ENCODE measurements at regions not wholly inside any gene's neighbourhood (a gene's known extent, or its start where the extent isn't known, plus 50 kb on each side); places are given as distances from the start of the nearest gene placed in this dataset.
"Not testable (repeated sequence)": the region's sequence is repeated elsewhere in the genome, so short reads cannot be mapped to it uniquely, and the experiment has no call there.

DNA sequence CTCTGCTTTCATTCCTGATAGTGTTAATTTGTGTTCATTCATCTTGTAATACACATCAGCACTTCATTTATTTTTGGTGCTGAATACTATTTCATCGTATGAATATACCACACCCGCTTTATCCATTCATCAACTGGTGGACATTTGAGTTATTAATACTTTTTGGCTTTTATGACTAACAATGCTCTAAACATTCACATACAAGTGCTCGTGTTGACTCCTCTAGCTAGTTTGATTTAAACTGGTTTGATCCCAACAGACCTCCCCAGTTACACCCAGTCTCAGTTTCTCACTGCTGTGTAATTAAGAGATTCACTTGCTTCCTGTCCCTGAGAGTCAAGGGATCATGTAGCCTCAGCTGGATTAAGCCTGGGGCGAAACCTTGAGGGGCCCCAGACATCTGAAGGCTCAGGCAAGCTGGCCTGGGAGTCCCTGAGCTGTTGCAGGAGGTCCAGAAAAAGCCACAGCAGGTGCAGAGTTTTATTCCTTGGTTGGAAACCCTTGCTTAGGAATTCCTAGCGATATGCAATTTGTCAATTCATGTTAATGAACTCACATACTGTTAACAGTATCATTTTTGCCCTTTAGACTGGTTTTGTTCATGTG is 52.8 kb upstream of the CLDN24 start:
- no peak for DNase-seq

DNA sequence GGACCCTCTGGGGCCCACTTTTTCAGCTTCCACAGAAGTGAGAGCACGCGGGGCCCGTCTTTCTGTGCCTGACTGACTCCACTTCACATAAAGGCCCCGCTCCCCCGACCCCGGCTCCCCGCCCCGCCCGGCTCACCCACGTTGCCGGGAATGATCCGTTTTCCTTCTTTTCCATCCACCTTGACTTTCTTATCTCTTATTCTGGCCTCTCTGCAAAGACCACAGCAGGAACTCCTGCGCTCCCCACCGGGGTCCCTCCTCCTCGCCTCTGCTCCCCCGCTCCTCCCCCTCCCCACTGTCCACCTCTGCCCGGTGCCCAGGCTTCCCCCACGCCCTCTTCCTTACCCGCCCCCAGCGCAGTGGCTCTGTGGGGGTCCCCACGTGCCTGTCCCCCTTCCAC is 54.2 kb upstream of the CLDN24 start:
- DNase-seq = no peak

DNA sequence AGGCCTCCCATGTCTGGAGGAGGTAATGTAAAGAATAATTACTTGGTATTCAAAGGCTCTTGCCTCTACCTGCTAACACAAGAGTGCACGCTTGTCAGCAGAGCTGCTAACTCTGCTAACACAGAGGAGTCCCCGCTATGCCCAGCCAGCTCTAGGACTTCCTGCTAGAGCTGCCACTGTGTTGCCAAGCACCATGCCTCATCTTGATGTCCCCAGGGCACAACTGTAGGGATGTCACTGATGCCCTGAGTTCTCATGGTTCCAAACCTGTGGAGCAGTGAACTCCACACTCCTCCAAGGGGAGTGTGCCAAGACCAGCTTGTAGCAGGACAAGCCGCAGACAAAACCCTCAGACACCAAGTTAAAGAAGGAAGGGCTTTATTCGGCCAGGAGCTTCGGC is 55.3 kb upstream of the CLDN24 start:
- DNase-seq = no peak

DNA sequence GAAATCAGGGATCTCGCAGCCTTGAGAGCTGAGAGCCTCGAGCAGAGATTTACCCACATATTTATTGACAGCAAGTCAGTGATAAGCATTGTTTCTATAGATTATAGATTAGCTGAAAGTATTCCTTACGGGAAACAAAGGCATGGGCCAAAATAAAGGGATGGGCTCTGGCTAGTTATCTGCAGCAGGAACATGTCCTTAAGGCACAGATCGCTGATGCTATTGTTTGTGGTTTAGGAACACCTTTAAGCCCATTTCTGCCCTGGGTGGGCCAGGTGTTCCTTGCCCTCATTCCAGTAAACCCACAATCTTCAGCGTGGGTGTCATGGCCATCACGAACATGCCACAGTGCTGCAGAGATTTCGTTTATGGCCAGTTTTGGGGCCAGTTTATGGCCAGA is 56.1 kb upstream of the CLDN24 start:
- not testable (repeated sequence) for DNase-seq

DNA sequence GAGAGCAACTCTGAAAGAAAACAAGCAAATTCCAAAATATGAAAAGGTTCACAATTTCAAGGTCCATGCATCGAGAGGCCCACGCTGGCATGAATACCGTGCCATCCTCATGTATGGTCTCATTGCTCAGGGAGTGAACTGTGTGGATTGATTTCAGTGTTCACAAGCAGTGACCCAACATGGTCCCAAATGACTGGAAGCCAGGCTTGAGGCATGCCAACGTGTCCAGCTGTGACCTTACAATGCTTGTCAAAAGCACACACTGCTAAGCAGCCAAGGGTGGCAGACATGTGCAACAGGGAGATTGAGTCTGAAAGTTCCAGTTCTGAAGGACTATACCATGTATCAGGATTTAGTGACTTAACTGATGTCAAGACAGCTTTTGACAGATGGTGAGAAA is 58.7 kb upstream of the CLDN24 start:
- DNase-seq = no peak

DNA sequence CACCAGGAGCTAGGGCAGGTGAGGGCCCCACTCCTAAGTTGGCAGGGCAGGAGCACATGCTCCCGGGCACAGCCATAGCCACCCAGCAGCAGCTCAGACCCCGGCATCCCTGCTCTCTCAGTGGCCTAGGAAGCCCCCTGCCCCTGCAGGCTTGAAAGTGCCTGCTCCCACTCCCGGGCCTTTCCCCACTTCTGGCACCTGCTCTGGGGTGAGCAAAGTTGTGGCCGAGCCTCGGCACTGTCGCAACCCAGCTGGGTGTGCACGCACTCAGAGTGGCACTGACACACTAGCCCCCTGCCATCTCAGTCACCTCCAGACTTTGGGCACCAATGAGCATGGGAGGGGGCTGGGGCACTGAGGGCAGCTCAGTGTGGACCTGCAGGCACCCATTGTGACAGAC is 60.8 kb upstream of the CDKN2AIP start:
- no peak for DNase-seq

DNA sequence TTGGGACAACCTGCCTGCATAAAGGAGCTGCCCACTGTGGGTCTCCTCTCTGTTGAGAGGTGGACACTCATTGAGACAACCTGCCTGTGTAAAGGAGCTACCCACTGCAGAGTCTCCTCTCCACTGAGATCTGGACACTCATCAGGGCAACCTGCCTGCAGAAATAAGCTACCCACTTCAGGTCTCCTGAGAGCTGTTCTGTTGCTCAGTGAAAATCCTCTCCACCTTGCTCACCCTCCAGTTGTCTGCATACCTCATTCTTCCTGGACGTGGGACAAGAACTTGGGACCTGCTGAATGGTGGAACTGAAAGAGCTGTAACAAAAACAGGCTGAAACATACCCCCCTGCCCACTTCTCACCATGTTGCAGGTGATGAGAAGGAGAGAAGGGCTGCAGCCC is 59.9 kb upstream of the CDKN2AIP start:
- no peak for DNase-seq

DNA sequence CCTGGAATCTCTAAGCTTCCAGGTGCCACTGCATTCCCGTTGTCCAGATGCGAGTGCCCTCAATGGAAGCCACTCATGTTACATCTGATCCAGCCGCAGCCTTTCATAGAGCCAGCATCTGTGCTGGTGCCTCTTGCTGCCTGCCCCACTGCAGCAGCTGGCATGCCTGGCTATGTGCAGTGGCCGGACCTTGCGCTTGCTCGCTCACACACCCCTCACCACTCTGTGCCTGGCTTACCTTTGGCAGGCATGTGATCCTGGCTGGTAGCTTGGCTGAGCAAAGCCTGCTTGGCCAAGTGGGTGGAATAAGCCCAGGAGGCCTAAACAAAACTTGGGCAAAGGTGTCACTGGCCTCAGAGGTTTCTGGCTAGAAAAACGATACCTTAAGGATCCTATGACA is 59.5 kb upstream of the CDKN2AIP start:
- DNase-seq = no peak

DNA sequence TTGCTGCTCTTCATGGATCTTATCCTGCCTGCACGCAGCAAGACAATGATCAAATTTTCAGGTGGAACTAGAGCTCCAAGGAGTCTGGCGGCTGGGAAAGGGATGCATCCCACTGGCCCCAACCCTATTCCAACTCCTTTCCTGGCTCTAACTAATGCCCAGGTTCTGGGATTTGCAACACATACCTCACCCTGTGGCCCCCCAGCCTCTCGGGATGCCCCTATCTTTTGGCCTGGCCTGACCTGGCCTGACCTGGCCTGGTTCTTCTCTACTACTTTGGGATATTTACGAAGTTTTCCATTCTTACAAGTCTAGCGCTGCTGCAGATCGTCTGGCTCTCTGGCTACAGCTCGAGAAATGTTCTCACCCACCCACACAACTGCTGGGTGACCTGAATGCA is 56.4 kb upstream of the CDKN2AIP start:
- DNase-seq = no peak

DNA sequence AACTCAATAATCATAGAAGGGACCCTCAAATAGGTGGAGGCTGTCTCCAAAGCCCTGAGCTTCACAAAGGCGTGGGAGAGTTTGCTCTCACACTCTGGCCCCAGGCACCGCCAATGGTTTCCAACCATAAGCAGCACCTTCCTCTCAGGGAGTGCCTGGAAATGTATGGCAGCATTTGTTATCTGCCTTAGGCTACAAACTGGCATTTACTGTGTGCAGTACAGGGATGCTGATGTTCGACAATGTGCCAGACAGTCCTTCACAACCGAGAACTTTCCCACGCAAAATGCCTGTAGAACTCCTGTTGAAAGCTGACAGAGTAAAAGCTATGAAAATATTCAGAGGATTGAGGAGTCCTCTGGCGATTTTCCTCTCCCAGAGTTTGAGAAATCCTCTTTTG is 55.7 kb upstream of the CDKN2AIP start:
- no peak for DNase-seq

DNA sequence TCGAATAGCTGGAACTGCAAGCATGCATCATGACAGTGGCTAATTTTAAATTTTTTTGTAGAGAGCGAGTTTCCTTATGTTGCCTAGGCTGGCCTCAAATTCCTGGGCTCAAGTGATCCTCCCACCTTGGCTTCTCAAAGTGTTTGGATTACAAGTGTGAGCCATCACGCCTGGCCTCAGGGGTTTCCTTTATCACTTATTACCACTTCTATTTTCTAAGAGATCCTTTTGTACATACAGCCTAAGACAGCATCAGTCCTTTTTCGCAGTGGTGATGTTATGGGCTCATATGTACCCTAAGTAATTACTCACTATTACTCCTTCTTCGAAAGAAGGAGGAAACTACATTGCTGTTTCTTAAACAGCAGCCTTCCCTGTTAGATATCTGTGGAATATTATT is 54.1 kb upstream of the CDKN2AIP start:
- DNase-seq = no peak

DNA sequence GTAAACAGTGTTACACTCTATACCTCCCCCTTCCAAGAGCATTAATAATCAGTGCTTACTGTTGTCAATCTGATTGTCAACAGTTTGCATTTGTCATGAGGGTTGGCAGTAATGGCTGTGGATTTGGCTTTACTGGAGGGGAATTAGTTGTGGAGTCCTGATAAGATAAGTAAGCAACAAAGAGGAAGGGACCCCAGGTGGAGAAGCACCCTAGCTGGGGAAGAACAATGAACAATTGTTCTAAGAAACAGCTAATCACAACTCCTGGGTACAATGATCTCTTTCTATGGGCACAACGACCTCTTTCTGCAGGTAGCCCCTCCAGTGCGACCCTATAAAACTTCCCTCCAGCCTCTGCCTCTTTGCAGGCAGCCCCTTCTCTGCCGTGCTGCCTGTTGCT is 53.2 kb upstream of the CDKN2AIP start:
- peak; percentile 13 to 31 for DNase-seq

DNA sequence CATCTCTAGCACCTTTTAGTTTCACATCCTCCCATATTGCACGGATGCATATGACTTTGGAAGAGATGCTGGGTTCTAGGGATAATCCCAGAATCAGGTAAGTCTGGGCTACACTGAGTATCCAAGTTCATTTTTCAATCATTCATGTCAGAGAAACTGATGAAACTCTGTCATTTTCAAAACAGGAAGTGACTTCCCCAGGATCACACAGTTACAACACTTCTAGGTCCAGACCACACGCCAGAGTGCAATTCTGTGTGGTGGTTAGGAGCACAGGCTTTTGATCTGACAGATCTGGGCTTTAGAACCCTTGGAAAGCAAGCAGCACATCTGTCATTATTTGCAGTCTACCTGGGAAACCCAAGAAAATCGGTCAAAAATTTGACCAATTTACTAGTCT is 52.1 kb upstream of the CDKN2AIP start:
- no peak for DNase-seq

DNA sequence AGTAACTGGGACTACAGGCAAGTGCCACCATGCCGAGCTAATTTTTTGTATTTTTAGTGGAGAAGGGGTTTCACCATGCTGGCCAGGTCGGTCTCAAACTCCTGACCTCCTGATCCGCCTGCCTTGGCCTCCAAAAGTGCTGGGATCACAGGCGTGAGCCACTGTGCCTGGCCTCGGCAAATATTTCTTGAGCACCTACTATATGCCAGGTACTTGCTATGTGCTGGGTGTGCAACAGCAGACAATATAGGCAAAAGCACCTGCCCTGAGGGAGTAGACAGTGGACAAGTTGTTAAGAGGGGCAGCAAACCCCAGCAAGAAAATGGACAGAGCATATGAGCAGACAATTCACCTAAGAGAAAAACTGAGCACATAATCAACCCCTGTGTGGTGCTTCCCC is 51.0 kb upstream of the CDKN2AIP start:
- DNase-seq = no peak

DNA sequence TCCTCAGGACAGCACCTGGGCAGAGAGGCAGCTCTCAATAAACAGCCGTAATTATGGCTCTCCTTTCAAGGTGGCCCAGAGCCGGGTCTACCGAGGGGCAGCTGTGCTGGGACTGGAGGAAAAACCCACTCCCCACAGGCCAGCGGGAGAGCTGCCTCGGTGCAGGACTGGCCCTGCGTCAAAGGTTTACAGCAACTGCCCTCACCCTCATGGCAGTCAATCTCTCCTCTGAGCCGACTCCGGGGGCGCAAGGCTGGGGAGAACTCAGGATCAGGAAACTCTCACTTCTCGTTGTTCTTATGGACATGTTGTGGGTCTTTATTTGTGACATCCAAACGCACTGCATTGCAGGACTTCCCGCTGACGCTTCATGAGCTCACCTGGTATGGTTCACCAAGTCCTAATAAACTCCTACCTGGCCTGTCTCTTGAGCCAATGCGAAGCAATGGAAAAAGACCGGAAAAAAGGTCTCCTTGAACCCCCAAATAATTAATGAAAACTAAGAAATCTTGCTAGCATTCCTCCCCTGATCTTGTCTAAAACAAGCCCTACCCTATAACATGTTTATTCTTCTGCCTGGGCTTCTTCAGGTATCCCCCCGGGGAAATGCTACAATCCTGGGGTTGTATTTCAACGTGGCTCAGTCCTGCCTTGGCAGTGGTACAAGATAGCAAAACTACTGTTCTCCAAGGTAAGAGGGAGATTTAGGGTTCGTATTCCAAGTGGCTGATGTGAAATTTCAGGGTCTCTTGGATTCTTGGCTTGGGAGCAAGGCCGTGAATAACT is 50.1 kb upstream of the CDKN2AIP start:
- peak in 1 of 2 experiments; percentile 31 for DNase-seq

Data from NCI-H526 (cell line).